Effector CD4-positive, alpha-beta T cell (primary cell): ENCODE measurements at regions not wholly inside any gene's neighbourhood (a gene's known extent, or its start where the extent isn't known, plus 50 kb on each side); places are given as distances from the start of the nearest gene placed in this dataset.
A peak's percentile ranks its signal among the peaks of the same experiment; 100 is the strongest.

ENCODE experiments used
- DNase-seq: peaks from one replicate; pipeline ENCODE4 v3.0.0-alpha.2; 2020

DNA sequence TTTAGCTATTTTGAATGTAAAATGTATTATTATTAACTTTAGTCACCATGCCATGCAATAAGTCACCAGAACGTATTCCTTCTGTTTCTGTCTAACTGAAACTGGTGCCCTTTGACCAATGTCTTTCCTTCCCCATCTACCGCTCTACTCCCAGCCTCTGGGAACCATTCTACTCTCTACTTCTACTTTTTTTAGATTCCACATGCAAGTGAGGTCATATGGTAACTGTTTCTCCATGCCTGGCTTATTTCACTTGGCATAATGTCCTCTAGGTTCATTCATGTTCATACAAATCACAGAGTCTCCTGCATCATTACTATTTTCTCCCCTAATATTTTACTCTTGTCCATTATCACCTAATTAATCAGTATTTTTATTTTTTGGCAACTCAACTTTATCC lies 160.1 kb downstream of the TMX1 start:
- DNase-seq: no peak

DNA sequence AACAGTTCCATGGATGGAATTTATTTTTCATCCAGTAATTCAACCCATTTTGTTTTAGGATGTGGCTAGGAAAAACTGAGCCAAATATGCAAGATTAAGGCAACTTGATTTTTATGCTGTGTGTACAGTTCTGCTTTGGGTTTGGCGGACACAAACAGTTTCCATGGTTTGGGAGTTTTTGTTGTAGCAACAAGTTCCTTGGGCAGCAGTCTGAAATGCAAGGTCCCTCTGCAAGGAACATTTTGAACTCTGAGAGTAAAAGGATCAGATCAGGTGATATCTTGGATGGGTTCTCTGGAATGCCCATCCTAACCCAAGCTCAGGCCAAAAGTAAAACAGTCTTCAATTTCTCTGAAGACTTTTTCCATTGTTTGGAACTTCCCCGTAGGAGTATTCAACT lies 161.2 kb downstream of the TMX1 start:
- DNase-seq: no peak

DNA sequence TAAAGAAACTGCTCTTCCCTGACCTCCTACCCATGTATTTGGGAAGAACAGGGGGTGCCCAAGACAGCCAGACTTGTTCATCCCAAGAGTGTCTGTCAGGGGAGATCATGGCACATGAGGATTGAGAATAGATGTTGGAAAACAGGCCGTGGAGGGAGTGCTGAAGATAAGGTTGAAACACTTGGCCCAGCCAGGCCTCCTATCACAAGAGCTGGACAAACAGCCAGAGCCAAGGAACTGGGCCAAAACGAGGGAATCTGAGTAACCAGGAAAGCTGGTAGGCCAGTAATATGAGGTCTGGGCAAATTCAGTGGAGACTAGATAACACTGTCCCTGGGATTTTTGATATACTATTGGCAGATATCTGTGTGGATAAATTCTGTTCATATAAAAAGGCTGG lies 161.7 kb downstream of the TMX1 start:
- no peak for DNase-seq

DNA sequence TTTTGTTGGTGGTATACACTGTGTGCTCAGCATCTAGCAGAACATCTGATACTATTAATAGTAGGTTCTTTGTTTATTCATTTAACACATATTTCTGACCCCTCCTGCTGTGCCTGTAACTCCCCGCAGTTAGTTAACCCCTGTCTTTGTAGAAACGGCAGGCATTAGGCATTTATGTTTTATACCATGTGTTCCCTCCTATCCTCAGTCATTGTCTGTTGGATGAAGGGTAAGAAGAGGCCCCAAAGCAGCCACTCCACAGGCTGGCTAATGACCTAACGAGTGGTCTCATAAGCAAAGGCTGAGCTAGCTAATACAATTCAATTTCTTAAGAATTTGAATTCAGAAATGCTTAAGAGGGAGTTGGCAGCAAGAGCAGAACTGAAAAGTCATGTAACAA lies 170.8 kb downstream of the TMX1 start:
- no peak for DNase-seq

DNA sequence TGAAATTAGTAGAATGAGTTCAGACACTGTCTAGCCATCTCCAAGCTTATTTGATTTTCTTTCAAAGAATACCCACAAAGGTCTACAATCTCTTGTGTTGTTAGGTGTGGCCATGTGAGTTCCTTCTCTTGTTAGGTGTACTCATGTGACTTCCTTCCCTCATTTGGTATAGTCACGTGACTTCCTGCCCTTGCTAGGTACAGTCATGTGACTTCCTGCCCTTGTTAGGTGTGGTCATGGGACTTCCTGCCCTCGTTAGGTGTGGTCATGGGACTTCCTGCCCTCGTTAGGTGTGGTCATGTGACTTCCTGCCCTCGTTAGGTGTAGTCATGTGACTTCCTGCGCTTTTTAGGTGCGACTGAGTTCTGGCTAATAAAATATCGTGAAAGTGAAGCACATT lies 179.6 kb downstream of the TMX1 start:
- peak; percentile 17 for DNase-seq

DNA sequence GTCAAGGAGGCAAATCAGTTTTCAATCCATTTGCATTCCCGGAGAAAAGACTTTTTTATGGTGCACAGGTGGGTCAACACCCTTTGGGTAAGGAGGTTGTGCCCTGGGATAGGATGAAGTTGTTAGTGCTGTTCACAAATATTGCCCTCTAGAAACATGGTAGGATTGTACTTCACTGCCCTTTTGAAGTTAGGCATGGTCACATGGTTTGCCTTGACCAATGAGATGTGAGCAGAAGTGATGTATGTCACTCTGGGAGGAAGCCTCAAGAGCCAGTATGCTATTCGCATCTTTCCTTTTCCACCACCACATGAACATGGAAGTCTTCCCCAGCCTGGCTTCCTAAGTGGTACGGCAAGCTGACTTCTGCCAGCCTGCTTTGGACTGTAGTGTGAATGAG lies 182.7 kb downstream of the TMX1 start:
- DNase-seq: no peak

DNA sequence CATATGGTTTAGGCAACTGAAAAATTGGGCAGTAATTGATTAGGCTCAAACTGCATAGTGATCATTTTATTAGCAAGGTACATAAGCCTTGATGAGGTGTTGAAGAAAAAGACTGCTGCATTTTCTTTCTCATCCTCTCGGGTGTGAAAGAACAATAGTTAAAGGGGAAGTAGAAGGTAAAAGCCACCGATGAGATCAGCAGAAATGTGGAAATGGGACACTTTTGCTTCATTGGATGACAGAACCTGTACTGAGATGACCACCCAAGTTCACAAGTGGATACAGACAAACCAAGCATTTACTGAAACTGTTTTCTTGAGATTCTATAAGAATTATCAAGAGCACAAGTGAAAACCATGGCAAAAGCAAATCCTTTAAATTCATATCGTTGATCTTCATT lies 184.0 kb downstream of the TMX1 start:
- no peak for DNase-seq

DNA sequence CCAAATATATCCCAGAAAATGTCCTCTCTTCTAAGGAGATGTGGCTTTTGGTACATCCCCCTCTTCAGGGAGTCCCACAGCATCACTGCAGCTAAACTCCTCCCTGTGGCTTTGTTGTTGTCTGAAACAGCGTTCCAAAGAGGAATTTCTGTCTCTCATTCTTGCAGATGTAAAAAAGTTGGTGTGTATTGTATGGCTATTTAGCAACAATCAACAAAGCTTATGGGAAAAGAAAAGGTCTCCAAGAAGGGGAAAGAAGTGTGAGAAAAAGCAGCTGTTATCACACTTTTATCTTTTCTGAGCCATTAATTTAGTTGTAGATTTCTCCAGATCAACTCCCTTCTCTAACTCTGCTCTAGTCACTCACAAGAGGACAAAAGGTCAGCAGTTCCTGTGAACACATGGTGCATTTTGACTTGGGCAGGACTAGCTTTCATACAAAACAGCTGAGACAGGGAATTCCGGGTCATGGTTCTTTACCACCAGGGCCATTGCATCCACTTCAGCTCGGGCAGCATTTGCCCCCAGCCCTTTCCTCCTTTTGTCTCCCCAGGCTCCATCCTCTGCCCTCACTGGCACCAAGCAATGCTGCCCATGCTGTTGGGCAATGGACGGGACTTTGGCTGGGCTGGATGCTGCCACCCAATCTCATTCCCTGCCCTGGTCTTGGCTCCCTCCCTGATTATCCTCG lies 184.7 kb downstream of the TMX1 start:
- DNase-seq: no peak

DNA sequence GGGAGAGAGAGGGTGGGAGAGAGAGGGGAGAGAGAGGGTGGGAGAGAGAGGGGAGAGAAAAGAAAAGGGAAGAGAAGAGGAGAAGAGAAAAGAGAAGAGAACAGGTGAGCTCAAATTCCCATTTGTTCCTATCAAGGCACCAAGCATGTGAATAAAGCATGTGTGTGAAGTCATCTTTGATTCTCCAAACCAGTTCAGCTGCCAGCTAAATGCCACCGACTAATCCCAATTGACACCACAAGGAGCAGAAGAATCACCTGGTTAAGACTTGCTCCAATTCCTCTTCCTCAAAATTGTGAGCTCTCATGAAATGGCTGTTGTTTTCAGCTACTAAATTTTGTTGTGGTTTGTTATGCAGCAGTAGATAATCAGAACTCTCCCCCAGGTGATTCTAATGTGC lies 188.9 kb downstream of the TMX1 start:
- DNase-seq: no peak

DNA sequence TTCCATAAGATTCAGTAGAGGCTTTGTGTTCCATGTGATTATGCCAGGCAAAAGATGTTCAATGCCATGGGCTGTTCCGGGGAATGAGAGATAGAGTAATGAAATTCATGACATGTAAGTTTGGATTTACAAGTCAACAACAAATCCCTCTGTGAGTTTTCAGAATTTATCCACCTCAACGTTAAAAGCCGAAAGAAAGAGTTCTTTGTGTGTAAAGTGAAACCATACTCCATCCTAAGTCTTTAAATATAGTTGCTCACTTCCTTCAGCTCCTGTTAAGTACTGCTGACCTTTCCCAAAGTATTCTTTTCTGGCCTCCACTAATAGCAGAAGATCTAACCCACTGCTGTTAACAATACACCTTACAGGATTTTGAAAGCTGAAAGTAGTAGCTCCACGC lies 190.0 kb downstream of the TMX1 start:
- DNase-seq: no peak

DNA sequence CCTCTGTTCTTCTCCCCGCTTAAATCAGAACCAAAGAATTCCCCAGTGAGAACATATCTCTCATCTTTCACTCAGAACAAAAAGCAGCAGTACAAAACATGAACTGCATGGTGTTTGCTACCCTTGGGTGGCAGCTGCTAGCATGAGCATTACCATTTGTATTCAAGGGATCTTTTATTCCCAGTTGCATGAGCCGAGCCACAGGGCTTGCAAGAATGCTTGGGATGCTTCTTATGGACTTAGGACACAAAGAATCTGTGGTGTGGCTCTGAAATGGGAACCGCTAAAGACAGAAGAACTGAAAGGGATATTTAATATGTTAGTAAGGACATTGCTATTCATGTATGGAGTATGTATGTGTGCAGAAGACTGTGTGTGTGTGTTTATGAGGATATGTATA lies 190.6 kb downstream of the TMX1 start:
- DNase-seq: no peak

DNA sequence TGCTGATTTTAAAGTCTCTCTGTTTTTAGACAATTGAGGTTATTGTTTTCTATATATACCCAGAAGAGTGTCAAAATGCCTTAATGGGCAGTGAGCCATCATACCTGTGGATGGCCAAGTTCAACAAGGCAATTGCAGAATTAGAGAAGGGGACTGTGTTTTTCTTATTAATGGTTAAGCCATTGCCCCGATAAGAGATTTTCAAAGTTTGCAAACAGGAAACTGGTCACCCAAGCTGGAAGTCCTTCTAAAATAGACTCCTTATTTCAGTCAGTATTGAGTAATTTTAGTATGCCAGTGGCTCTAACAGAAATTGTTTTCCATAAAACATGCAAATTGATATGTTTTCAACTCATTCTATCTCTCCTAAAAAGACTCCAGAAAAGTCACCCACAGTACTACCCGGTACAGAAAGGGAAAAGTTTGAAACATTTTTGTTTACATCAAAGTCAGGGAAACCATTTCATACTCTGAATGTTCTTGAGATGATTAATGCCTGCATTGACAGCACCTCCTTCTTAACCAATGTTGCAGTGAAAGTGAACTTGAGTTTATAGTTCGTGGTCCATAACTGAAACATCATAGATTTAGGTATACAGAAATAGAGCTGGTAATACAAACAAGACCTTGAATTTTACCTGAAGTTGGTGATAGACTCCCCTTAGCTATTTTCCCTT lies 191.1 kb downstream of the TMX1 start:
- DNase-seq: no peak

DNA sequence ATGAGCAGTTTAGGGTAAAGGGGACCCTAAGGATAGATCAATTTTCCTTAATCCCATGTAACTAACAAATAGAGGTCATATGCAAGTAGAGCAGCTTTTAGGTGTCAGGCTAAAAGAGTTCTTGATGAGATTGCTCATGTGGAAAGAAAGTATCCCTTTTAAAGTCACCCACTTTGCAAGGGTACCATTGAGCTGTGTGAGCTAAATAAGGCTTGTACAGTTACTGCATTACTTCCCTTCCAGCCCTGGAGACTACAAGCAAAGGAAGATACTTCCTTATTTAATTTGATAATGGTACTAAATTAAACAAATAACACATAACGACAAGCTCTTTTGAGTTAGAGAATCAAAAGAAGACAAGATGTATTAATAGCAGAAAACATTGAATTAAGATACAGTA lies 191.7 kb downstream of the TMX1 start:
- no peak for DNase-seq

DNA sequence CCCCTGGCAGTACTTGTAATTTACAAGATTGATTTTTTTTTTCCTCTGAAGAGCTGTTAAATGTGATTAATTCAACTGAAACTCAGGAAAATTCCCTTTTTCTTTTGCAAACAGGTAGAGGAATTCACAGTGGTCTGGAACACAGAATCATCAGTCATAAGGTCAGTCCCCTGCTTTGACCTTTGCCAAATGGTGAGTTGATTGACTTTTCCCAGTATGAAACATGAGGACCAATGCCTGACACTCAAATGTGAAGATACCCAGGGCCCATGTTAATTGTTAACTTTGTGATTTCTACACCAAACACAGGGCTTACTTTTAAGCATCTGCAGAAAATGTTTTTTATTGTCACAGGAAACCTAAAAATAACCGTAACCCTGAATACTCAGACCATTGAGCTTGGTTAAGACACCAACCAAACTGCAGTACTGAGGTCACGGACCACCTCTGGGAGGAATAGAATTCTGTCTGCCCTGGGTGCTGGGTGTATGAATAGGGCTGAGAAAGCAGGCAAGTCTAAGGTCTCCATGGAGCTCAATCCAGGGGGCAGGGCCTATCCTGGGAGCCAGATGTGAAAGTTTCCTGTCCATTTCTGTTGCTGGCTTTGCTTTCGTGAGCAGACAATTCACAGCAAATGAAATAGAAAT lies 192.4 kb downstream of the TMX1 start:
- DNase-seq: no peak

DNA sequence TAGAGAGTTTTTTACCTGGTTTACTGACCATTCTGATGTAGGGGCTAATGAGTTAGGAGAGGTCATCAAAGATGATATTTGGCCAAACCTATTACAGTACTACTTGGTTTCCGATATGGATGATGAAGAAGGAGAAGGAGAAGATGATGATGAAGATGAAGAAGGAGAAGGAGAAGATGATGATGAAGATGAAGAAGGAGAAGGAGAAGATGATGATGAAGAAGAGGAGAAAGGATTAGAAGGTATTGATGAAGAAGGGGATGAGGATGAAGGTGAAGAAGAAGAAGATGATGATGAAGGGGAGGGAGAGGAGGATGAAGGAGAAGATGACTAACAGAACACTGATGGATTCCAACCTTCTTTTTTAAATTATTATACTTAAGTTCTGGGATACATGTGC lies 196.6 kb downstream of the TMX1 start:
- no peak for DNase-seq

DNA sequence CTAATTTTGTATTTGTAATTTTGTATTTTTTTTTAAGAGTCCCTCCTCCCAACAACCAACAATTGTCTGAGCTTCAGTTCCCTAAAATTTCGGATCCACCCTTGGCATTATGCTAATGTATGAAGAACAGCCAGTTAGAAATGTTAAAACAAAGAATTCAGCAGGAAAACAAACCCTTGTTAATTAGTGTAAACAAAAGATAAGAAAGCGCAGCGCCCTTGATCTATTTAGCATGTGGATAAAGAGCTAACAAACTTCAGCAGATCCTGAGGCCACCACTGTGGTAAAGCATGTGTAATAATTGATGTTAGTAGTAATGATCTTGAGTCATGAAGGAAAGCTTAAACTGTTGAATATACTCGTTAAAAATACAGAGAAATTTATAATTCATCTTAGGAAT lies 199.8 kb downstream of the TMX1 start:
- DNase-seq: no peak

DNA sequence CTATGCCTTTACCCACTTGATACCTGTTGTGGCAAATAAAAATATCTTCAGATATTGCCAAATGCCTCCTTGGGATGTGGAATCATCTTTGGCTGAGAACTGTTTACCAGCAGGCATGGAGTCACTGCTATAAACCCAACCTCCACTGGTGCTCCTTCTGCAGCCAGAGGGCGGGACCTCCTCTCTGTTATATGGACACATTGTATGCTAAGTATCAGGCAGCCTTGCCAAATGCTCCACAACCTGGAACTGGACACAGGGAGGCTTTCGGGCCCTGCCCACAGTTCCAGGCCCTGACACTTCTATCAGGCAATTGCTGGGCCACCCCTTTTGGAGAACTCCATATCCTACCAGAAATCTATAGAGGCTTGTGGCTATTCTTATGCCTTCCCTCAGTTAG lies 201.0 kb downstream of the TMX1 start:
- no peak for DNase-seq

DNA sequence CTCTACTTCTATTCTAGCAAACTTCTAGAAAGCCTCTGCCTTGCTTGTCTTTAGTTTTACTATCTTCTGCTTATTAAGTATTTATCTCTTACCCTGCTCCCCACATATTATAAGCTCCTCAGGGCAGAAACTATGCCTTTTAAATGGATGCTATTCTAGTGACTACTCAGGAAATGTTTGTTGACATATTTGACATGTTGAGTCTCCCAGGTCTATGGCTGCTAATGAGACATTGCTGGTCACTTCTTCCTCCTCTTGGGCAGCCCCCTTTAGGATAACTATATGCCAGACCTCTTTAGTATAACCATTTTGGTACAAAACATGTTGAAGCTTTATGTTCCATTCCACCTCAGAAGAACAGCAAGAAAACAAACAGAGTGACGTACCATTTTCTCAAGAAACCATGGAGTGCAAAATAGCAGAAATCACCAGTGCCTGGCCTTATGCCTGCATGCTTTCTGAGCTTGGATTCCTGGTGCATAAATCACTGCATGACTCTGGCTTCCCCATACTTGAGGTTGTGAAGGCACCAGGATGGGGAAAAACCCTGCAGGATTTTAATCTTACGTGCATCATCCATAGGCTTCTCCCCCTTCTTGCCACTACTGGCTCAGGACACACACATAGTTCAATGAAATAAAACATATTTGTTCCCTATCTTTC lies 202.6 kb downstream of the TMX1 start:
- no peak for DNase-seq

DNA sequence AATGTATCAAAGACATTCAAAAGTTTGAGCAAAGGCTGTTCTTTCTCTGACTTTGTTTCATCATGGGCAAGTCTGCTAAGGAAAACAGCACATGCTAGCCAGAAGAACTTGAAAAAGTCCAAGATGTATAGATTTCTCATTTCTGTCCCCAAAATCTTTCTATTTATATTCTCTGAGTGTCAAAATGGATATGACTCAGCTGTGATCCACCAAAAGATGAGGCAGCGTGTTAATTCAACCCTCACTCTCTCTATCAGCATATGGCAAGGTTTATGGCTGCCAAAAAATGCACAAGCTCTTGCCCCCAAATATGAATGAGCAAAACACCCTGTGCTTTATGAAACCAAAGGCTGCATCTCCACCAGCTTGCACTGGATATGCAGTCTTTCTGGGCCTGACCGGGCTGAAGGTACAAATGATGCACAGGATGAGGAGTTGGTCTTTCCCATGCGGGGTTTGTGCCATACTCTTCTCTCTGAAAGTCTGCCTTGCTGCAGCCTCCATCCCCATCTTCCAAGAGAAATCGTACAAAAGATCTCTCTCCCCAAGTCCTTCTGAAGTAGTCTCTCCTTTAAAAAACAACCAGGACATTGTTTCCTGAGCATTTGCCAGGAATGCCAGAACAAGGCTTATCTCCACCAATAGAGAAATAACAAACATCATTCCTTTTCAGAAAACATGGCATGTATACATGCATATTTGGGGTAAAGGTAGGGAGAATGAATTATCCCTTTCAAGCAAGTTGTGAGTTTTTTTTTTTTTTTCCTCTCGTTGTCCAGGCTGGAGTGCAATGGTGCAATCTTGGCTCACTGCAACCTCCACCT lies 203.4 kb downstream of the TMX1 start:
- DNase-seq: no peak

DNA sequence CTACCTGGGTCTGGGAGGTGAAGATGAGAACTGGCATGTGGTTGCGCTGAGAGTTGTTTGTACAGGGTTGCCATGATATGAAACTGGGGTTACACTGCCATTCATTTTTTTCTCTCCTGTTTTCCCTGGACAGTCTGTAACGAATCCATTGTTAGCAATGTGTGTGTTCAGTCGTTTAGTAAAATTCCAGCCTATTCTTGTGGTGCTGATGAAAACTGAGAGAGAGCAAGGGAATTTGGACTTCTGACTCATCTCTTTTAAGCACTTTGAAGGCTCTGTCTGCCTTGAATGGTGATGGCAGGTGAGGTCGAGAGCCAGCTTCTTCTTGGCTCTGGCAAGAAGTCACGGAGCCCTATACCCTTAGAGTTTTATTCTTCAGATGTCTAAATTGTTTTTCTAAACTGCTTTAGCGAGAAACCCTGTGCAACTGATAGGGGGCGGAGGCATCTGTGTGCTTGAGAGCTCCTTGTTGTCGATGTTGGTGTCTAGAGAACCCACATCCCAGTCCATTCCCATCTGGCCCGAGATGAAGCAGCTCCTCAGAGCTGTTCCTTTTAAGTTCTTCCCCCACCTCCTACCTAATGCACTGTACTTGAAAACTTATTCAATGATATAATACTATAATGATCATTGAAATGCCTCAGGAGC lies 204.4 kb downstream of the TMX1 start:
- no peak for DNase-seq

DNA sequence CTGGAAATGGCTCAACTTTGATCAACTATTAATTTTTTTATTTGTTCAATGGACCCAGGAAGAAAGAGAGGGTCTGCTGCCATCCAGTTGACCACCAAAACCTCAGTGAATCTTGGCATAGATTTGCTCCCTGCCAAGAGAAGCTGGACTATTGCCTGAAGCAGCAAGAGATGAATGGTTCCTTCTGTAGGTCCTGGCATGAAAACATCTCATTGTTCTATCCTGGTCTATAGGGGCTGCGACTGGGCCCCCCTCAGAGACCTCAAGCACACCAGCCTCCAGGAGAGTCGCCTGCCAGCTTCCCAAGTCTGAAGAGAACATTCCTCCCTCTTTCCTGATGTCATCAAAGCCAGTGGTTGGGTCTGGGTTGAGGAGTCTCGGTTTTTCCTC lies 204.9 kb downstream of the TMX1 start:
- DNase-seq: no peak

DNA sequence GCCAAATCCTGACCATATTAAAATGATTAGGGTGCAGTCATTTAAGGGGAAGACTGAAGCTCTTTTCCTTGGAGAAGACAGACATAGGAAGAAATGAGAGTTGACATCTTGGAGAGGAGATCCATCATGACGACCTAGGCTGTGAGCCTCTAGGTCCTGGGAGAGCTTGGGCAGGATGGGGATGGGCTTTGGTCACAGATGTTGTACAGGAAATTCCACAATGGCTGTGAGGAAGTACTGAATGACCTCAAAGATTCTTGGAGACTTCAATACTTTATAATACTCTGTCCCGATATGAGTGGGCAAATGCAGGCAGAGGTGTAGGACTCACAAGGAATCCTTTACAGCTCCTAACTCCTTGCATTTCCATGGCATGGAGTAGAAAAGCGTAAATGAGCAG lies 204.9 kb upstream of the FRMD6 start:
- no peak for DNase-seq

DNA sequence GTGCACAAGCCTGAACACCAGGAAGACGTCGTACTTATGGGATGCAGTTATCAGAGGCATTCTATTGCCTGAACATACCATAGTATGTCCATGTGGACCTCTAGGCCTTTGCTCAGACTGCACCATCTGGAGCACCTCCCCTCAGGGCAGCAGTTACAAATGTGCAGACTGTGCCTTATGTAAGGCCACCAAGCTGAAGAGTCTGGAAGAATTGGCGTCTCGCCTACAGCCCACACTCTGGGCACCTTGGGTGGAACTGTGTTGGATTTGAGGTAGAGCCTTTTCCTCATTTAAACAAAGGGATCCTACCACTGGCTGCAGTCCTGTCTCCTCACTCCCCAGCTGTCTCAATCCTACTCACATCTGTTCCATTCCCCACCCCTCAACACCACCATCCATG lies 204.3 kb upstream of the FRMD6 start:
- DNase-seq: no peak
